Panc1 (cell line): ENCODE measurements at regions not wholly inside any gene's neighbourhood (a gene's known extent, or its start where the extent isn't known, plus 50 kb on each side); places are given as distances from the start of the nearest gene placed in this dataset.

ENCODE experiments used
- ATAC-seq: fragments of 200-7000 bp; cut with Tn5 transposase; 2 replicates; pipeline ENCODE4 v1.9.1; 2020; ENCODE audit warnings: mild to moderate bottlenecking, moderate library complexity
- BruUV-seq: library from RNA; stranded (reverse); fragments of 400-500 nt; replicated peaks from 2 replicates; lab custom pipeline; 2021; lab: Mats Ljungman, UMichigan
- CTCF ChIA-PET: fragments of 300-600 bp; sonication (Branson Sonifier 250); formaldehyde crosslinking; loops from one replicate; lab custom pipeline; 2022; ENCODE audit warnings: antibody characterized with exemption; lab: Charles Lee
- POLR2A ChIA-PET: fragments of 300-600 bp; sonication (Branson Sonifier 250); formaldehyde crosslinking; loops from one replicate; lab custom pipeline; 2022; ENCODE audit warnings: antibody characterized with exemption; lab: Charles Lee
- DNase-seq: peaks from one replicate; pipeline ENCODE4 v3.0.0-alpha.2; 2010; ENCODE audit warnings: low read depth, low spot score
- H3K27ac ChIP-seq: 2 replicates; pipeline ENCODE4 v1.5.1; 2011; ENCODE audit warnings: mild to moderate bottlenecking, low read length, inconsistent platforms
- H3K27me3 ChIP-seq: fragments of 200-500 bp; sonication (Bioruptor generic); 2 replicates; pipeline ENCODE4 v1.6.0; 2014; ENCODE audit warnings: low read length, inconsistent platforms; ENCODE audit not compliant: control insufficient read depth, insufficient read depth
- H3K36me3 ChIP-seq: fragments of 200-500 bp; sonication (Bioruptor generic); 2 replicates; pipeline ENCODE4 v1.5.1; 2014; ENCODE audit warnings: inconsistent platforms, mild to moderate bottlenecking, low read length, moderate library complexity; ENCODE audit not compliant: control insufficient read depth, insufficient read depth
- H3K4me1 ChIP-seq: 2 replicates; pipeline ENCODE4 v1.5.1; 2011; ENCODE audit warnings: inconsistent platforms, mild to moderate bottlenecking, low read length, moderate library complexity; ENCODE audit not compliant: control insufficient read depth, insufficient read depth
- H3K4me3 ChIP-seq, 2 experiments: 2 replicates each; pipeline ENCODE4 v1.5.1; 2011 to 2012; ENCODE audit warnings: low read depth in 2 of 2, low read length in 2 of 2, mild to moderate bottlenecking in 2 of 2, inconsistent platforms in 1 of 2, moderate library complexity in 1 of 2
- H3K9me3 ChIP-seq: fragments of 200-500 bp; sonication (Bioruptor generic); 2 replicates; pipeline ENCODE4 v1.5.1; 2014; ENCODE audit warnings: low read depth, mild to moderate bottlenecking, inconsistent platforms, low read length, moderate library complexity; ENCODE audit not compliant: control insufficient read depth, insufficient read depth
- CTCF ChIP-seq: fragments of 450-650 bp; IDR thresholded peaks from 2 replicates; pipeline ENCODE4 v1.5.1; 2017; ENCODE audit warnings: mild to moderate bottlenecking
- POLR2AphosphoS5 ChIP-seq: IDR thresholded peaks from 2 replicates; pipeline ENCODE4 v1.6.1; 2012; ENCODE audit warnings: mild to moderate bottlenecking, low read depth, low read length, moderate library complexity
- REST ChIP-seq, 2 experiments: IDR thresholded peaks; 2 replicates each; pipeline ENCODE4 v1.6.1; 2011 to 2012; ENCODE audit warnings: low read depth in 2 of 2, control low read depth in 1 of 2, low read length in 1 of 2, mild to moderate bottlenecking in 1 of 2, moderate library complexity in 1 of 2; ENCODE audit not compliant: insufficient read depth in 1 of 2
- SIN3A ChIP-seq: IDR thresholded peaks from 2 replicates; pipeline ENCODE4 v1.6.1; 2012; ENCODE audit warnings: low read depth, mild to moderate bottlenecking, low read length, moderate library complexity, borderline replicate concordance; ENCODE audit not compliant: insufficient read depth
- TCF7L2 ChIP-seq: IDR thresholded peaks from 2 replicates; pipeline ENCODE4 v1.6.1; 2011; ENCODE audit warnings: mild to moderate bottlenecking, low read depth, low read length, inconsistent platforms
- in situ Hi-C: cut with HindIII; loops from 2 replicates; pipeline ENCODE4 v1.10.0; 2016; ENCODE audit warnings: low sequenced_read_pairs, low pct_unique_long_range_greater_than_20kb
- intact Hi-C: fragments of 100-400 bp; cut with micrococcal nuclease; formaldehyde crosslinking; loops from one replicate; pipeline ENCODE4 v1.10.0; 2022; ENCODE audit not compliant: unreplicated experiment

- POLR2A ChIA-PET, result interaction anchor here (0.5 to 0.6 kb wide), 3 partner anchors 11 to 231 kb away, joined by 4 to 6 read pairs (median 5); no protein-coding TSS in a partner anchor
- Histone ChIP-seq H3K27ac (no peak overlapping the region), H3K4me3 (no peak overlapping the region), H3K9me3 (no peaks in the 10 kb centered on the region), H3K27me3 (no peaks in the 10 kb centered on the region), H3K4me1 (0 out of 2 replicates have a peak, but pooled peaks cover 2% of the 10 kb centered on the region), H3K36me3 (no peaks in the 10 kb centered on the region)
- peak; percentile 85 for ATAC-seq
- no TSS peak for BruUV-seq
- CTCF ChIA-PET, result interaction anchor here (0.6 to 1.1 kb wide), 5 partner anchors 12 to 447 kb away, joined by 3 to 11 read pairs (median 5); no protein-coding TSS in a partner anchor
- DNase-seq, result no peak
- no peak for TF ChIP-seq POLR2AphosphoS5
- peak; percentile 89 for TF ChIP-seq CTCF
- TF ChIP-seq SIN3A, result no peak
- TF ChIP-seq TCF7L2, result no peak
- no peak for TF ChIP-seq REST (IDR thresholded peaks at IDR 0.05; ENCODE audit: insufficient read depth in 1 of 2, low read depth in 2 of 2, low read length in 1 of 2)
- intact Hi-C loops (no loop called here), in situ Hi-C loops (no loop called here)
Observed at GRCh38 chr1:39091845-39092645, 65.9 kb downstream of the NDUFS5 start.

GRCh38 chr1:39094685-39095084, 68.5 kb downstream of the NDUFS5 start:
- POLR2A ChIA-PET, result no interaction called here
- no peak for ATAC-seq
- H3K27me3 ChIP-seq, result no peaks in the 10 kb centered on the region
- CTCF ChIA-PET, result no interaction called here
- no peak for DNase-seq
- in situ Hi-C loops (no loop called here), intact Hi-C loops (no loop called here)
- no peaks in the 10 kb centered on the region for H3K36me3 ChIP-seq
- H3K4me3 ChIP-seq, result no peak overlapping the region
- H3K27ac ChIP-seq, result no peak overlapping the region
- BruUV-seq, result no TSS peak
- 0 out of 2 replicates have a peak, but pooled peaks cover 1% of the 10 kb centered on the region for H3K4me1 ChIP-seq
- H3K9me3 ChIP-seq, result no peaks in the 10 kb centered on the region
- TF ChIP-seq CTCF (no peak), TCF7L2 (no peak), REST (IDR thresholded peaks at IDR 0.05; ENCODE audit: insufficient read depth in 1 of 2, low read depth in 2 of 2, low read length in 1 of 2) (no peak), POLR2AphosphoS5 (no peak), SIN3A (no peak)
